Effector CD8-positive, alpha-beta T cell (primary cell): ENCODE measurements at regions not wholly inside any gene's neighbourhood (a gene's known extent, or its start where the extent isn't known, plus 50 kb on each side); places are given as distances from the start of the nearest gene placed in this dataset.

Source experiments
- DNase-seq: peaks from one replicate; lab custom pipeline; 2025; lab: John Stamatoyannopoulos, UW

- no peak for DNase-seq
These were observed 84.1 kb upstream of the BARX2 start for GRCh38 chr11:129291546-129291945.

DNA sequence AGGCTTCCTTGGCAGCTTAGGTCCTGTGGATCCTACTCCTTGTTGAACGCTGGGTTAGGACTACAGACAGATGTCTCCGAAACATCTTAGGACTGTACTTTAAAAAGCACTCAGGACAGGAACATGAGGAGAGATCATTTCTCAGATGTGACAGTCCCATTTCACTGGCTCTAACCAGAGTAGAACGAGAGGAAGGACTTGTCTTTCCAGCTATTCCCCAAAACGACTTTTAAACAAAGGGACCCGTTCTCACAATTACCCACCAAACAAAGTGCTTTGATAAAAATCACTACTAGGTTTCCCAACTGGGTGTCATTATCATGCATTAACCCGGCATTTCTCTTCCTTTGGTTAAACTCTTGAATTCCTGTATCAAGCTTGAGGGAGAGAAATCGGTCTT, 84.7 kb upstream of the BARX2 start:
- DNase-seq = no peak

- no peak for DNase-seq
These were observed 86.2 kb upstream of the BARX2 start for GRCh38 chr11:129289350-129290040.

- no peak for DNase-seq
These were observed 87.7 kb upstream of the BARX2 start for GRCh38 chr11:129287920-129288319.

- no peak for DNase-seq
These were observed 88.8 kb upstream of the BARX2 start for GRCh38 chr11:129286813-129287212.

- no peak for DNase-seq
These were observed 90.3 kb upstream of the BARX2 start for GRCh38 chr11:129285402-129285786.

DNA sequence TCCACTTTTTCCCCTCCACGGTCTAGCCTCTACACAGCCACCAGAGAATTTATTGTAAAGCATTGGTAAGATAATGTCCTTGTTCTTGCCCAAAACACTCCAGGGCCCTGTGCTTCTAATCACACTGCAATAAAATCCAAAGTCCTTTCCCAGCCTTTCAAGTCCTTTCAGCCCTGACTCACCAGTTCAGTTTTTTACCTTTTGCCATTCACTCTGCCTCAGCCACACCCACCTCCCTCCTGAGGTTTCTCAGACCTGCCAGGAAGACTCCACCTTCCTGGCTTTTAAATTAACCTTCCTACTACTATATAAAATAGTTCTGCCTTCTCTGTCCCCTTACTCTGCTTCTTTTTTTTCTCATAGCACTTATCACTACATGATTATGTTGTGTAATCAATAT, 91.0 kb upstream of the ARHGAP32 start:
- no peak for DNase-seq

DNA sequence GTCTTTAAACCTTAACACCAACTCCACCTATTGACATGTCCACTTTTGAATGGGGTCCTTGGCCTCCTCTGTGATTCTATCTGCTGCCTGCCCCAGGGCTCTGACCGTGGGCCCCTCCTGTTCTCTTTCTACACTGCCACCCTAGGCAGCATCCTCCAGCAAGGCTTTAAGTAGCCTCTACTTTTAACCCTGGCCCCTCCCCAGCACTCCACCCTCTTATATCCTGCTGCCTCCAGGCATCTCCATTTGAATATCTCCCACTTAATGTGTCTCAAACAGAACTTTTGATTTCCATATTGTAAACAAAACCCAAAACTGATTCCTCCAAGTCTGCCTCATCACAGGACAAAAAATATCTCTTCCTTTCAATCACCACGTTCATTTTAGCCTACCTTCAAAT, 90.5 kb upstream of the ARHGAP32 start:
- DNase-seq = no peak

DNA sequence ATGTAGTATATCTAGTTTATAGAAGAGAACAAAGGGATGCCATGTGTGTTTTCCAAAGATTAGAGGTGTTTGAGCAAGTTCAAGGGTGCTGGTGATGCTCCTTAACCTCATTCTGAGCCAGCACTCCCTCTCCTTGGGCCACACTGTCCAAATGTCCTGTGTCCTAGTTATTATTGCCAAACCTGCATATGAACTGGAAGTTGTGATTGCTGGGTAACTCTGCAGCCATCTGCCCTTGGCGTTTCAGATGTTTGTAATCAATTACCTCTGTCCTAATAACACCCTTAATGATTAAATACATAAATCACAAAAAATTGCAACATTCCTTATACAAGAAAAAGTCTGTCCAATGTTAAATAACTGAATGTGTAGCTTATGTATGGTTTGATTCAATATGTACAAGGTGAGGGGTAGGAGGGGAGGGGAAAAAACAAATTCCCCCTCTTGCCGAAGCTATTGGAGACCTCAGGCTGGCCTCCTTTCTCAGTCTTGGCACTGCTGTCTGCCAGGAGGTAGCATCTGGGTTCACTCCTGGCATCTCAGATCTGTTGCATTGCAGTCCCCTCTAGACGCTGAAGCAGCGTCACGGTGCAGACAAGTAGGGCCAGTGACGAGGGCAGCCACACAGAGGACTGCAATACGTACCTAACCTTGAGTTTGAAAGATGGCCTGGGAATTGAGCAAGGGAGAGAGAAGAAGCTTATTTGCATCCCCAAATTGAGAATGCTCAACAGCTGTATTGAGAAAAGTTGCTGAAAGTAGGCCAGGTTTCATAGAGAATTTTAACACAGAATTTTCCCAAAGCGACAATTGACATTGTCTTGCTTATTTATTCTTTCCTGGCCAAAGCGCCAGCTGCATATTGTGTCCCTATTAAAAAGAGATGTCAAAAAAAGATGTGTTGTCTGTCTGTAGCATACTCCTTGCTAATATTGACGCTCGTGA, 89.6 kb upstream of the ARHGAP32 start:
- DNase-seq = no peak

DNA sequence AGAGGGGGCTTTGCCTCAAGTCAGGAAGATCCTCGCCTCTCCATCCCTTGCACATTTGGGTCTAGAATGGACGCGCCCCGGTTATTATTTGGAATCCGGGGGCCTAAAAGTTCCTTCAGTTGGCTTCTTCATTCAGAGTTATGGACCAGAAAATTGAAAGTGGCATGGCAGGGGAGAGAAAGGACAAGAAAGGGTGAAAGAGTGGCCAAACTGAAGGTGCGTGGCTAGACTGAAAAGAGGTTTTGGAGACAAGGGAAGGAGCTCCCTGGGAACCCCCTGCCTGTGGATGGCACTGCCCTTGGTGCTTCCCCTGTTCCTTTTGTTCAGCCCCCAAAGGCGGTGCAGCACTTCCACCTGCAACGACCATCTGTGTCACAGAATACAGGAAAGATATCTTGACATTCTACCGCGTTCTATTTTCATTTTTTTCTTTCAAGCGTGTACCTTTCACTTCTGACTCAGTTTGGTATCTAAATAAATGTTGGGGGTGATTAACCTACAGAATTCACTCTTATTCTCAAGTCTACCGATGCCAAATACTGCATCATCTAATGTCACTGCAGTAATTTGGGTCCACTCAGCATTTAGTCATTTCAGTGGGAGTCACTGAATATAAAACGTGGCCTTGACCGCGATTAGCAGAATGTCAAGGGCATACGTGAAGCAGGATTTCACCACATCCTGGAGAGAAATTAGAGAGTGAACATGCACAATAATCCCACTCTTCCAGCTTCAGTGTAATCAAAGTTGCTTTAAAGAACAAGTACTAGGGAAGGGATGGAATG, 88.1 kb upstream of the ARHGAP32 start:
- peak; percentile 13 for DNase-seq

GRCh38 chr11:129279326-129280026, 87.4 kb upstream of the ARHGAP32 start:
- peak; percentile 71 for DNase-seq

- DNase-seq = peak; percentile 6
These were observed 86.6 kb upstream of the ARHGAP32 start for GRCh38 chr11:129278586-129279319.

DNA sequence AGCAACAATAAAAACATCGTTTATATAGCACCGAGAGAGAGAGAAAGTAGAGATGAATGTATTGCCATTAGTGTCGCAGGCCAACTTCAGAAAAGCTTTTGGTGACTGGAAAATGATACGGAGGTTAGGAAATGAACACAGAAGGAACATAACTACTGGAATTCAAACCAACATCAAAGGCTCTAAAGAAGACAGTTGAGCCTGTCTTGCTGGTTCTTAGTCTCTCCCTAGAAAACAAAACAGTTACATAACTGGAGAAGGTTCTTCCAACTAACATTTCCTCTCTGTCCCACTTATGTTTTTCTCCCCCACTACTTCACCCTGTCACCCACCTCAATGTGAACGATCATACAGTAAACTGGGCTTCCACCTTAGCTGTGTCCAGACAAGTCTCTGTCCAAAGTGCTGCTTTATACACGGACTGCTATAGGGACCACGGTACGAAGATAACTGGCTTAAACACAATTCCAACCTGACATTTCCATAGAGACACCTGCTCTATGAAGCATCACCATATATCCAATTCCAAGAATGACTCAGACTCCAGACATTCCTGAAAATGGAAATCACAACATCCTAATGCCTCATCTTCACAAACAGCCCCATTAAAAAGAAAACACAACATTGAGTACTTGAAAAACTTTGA, 85.2 kb upstream of the ARHGAP32 start:
- no peak for DNase-seq

DNA sequence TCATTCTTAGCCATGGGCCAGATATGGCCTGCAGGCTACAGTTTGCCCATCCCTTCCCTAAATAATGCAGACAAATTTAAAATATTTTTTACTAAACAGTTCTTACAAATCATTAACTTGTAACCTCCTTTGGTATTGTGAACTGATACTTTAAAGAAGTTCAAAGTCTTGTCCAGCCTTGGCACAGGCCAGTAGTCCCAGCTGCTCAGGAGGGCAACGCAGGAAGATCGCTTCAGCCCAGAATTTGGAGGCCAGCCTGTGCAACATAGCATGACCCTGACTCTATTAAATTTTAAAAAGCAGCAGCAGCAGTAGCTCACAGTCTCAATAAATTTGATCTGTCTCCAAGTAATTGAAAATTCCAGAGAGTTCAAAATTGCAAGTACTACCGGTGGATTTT, 83.7 kb upstream of the ARHGAP32 start:
- DNase-seq = no peak

DNA sequence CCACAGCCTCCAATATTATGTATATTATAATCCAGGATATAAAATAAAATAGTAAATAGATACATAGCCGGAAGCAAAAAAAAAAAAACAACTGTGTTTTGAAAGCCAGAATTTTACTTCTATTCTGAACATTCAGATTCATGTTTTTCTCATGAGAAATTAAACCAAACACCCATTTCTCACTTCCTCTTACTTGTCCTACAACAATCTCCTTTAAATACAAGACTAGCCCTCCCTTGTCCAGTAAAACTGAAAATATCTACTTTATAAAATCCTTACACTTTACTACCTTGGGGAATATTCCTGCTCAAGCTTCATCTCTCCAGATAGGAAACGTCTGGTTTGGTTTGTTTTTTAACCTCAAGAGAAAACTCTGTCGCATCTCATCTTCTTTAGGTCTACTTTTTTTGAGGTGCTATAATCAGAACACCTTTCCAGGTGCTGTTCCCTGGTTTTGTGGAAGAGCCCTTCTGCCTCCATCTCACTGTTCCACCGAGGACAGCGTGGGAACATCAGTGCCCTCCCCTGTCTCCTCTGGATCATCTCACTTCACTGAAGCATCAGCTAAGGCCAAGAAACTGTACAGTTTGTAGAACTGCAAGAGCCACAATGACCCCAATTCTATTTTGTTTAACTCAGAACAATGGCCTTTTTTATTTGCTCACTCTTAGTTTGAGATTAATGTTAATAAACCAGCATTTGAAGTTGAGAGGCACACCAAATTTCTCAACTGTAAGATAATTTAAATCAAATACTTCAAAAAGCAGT, 82.0 kb upstream of the ARHGAP32 start:
- no peak for DNase-seq

- no peak for DNase-seq
These were observed 81.2 kb upstream of the ARHGAP32 start for GRCh38 chr11:129273322-129273721.

DNA sequence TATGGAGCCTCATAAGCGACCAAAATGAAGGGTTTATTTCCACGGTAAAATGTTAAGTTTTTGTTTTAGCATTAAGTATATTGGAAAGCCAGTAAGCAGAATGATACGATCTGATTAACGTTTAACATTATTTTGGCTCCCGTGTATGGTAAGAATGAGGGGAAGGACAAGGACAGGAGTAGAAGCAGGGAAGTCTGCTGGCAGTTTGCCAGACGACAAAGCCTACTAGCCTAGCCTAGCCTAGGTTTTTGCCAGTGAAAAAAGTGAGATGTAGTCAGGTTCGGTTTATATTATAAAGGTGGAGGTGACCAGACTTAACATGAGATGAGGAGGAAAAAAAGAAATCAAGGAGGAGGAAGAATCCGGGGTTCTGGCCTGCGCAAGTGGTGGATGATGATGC, 78.9 kb upstream of the ARHGAP32 start:
- no peak for DNase-seq

- no peak for DNase-seq
These were observed 78.3 kb upstream of the ARHGAP32 start for GRCh38 chr11:129270446-129270845.

DNA sequence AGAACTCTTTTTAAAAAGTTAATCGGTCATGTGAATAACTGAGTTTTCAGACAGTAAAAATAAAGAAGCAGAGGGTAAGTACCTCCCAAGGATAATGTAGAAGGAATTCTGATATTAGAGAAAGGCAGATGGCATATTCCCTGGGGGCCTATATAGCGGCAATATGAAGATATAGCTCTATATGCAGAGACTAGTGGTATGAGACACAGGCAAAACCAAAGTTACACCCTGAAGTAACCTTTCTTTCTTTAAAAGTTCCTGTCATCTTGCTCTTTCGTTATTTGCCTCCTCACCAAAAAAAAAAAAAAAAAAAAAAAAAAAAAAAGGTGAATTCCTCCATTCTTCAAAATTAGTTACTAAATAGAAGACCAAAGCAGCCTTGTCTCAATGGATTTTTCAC, 76.2 kb upstream of the ARHGAP32 start:
- no peak for DNase-seq

DNA sequence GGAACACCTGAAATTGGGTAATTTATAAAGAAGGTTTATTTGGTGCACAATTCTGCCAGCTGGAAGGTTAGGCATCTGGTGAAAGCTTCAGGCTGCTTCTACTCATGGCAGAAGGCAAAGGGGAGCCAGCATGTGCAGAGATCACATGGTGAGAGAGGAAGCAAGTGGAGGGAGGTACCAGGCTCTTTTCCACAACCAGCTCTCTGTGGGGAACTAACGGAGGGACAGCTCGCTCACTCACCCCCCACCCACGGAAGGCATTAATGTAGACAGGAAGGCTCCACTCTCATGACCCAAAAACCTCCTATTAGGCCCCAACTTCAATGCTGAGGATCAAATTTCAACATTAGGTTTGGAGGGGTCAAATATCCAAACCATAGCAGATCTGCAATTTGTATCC, 75.6 kb upstream of the ARHGAP32 start:
- no peak for DNase-seq
